ENCODE measurements at regions not wholly inside any gene's neighbourhood (a gene's known extent, or its start where the extent isn't known, plus 50 kb on each side); places are given as distances from the start of the nearest gene placed in this dataset.

DNA sequence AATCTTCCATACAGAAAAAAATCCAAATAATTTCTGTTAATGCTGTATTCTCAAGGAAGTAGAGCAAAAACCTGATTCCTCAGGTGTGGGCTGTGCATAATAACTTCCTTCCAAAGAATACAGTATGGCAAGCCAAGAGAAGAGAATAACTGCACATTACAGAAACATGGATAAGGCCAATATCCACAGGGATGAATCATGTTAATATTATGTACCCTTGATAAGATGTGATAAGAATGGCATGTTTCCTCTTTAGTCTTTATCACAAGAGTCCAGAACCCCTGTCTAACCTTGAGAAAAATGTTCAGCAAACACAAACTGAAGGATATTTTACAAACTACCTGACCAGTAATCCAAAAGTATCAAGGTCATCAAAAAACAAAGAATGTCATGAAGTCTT lies 795.8 kb downstream of the SEMA5A start:
- Histone ChIP-seq H4K20me1 (ENCODE audit: insufficient read depth) (no peaks in the 10 kb centered on the region), H3K27me3 (ENCODE audit: insufficient read depth, low read length) (no peaks in the 10 kb centered on the region), H3K36me3 (ENCODE audit: control insufficient read depth in 1 of 2, insufficient read depth in 2 of 2, low read length in 2 of 2) (no peaks in the 10 kb centered on the region), H3K4me3 (replicated peaks in 1 of 2; ENCODE audit: low read depth in 1 of 2, low read length in 2 of 2) (no peak overlapping the region), H3K9me2 (ENCODE audit: insufficient read depth) (no peaks in the 10 kb centered on the region), H3K27ac (ENCODE audit: low read depth, low read length) (no peak overlapping the region), H3K9me3 (ENCODE audit: control insufficient read depth in 1 of 2, insufficient read depth in 1 of 2, low read depth in 1 of 2, low read length in 2 of 2) (peaks cover 2 to 32% of the 10 kb centered on the region in 2 experiments; a peak in 2 of 4 replicates), H3K4me2 (ENCODE audit: low read length) (no peak overlapping the region), H3K4me1 (ENCODE audit: control insufficient read depth in 1 of 2, insufficient read depth in 2 of 2, low read length in 2 of 2) (no peaks in the 10 kb centered on the region), H3K9ac (ENCODE audit: low read length) (no peak overlapping the region), H2AFZ (ENCODE audit: low read depth, low read length, poor library complexity, severe bottlenecking) (no peak overlapping the region), H3K79me2 (ENCODE audit: insufficient read depth, low read length) (no peaks in the 10 kb centered on the region)
- TF ChIP-seq RAD21 (IDR thresholded peaks at IDR 0.05; ENCODE audit: low read depth) (no peak), FOSL1 (IDR thresholded peaks at IDR 0.05; ENCODE audit: low read depth) (no peak), SIN3A (IDR thresholded peaks at IDR 0.05; ENCODE audit: low read depth) (no peak), POLR2A (IDR thresholded peaks at IDR 0.05; ENCODE audit: borderline replicate concordance, extremely low read depth, insufficient read depth, insufficient read length) (no peak), POLR2AphosphoS5 (IDR thresholded peaks at IDR 0.05; ENCODE audit: low read depth, low read length) (no peak), EZH2 (IDR thresholded peaks at IDR 0.05) (no peak), ZNF274 (IDR thresholded peaks at IDR 0.05; ENCODE audit: low read depth, low read length) (no peak), SRF (IDR thresholded peaks at IDR 0.05; ENCODE audit: low read depth) (no peak), EZH2phosphoT487 (IDR thresholded peaks at IDR 0.05; ENCODE audit: borderline replicate concordance) (no peak), CEBPB (IDR thresholded peaks at IDR 0.05; ENCODE audit: low read depth) (no peak)
- TF ChIP-seq, protein P1, sequence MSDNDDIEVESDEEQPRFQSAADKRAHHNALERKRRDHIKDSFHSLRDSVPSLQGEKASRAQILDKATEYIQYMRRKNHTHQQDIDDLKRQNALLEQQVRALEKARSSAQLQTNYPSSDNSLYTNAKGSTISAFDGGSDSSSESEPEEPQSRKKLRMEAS (IDR thresholded peaks at IDR 0.05), result no peak
- TF ChIP-seq, protein P2, sequence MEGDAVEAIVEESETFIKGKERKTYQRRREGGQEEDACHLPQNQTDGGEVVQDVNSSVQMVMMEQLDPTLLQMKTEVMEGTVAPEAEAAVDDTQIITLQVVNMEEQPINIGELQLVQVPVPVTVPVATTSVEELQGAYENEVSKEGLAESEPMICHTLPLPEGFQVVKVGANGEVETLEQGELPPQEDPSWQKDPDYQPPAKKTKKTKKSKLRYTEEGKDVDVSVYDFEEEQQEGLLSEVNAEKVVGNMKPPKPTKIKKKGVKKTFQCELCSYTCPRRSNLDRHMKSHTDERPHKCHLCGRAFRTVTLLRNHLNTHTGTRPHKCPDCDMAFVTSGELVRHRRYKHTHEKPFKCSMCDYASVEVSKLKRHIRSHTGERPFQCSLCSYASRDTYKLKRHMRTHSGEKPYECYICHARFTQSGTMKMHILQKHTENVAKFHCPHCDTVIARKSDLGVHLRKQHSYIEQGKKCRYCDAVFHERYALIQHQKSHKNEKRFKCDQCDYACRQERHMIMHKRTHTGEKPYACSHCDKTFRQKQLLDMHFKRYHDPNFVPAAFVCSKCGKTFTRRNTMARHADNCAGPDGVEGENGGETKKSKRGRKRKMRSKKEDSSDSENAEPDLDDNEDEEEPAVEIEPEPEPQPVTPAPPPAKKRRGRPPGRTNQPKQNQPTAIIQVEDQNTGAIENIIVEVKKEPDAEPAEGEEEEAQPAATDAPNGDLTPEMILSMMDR (IDR thresholded peaks at IDR 0.05 in 2 of 3, conservative IDR thresholded peaks at IDR 0.05 in 1 of 3; ENCODE audit: borderline replicate concordance in 1 of 3, insufficient read depth in 1 of 3, low read depth in 2 of 3, low read length in 2 of 3), result no peak
- BruUV-seq (replicated peaks), result no TSS peak
- ATAC-seq, result no peak
- CTCF ChIA-PET, result no interaction called here
- POLR2A ChIA-PET, result no interaction called here
- DNase-seq (ENCODE audit: low read depth, low spot score), result no peak
- intact Hi-C loops (cut with micrococcal nuclease), result no loop called here
- RAD21 ChIA-PET (ENCODE audit: low non-redundant PET in 1 of 2, low total read pairs in 2 of 2, uncharacterized antibody in 2 of 2, unreplicated experiment in 2 of 2), result no interaction called here
